ENCODE measurements at regions not wholly inside any gene's neighbourhood (a gene's known extent, or its start where the extent isn't known, plus 50 kb on each side); places are given as distances from the start of the nearest gene placed in this dataset.

DNA sequence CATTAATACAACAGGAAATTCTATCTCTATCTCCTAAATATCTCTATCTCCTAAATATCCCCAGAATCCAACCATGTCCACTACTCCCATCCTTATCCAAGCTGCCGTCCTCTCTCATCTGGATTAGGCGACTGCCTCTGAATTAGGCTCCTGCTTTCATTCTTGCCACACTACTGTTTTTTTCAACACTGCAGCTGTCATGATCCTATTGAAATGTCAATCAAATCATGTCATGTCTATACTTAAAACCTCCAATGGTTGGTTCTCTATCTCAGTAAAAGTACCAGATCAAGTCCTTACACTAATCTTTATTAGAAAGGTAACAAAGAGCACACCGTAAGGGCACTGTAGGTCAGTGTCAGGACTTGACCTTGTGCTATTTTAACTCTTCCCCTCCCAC, 82.0 kb upstream of the NFIA start:
- Histone ChIP-seq H3K27me3 (ENCODE audit: control insufficient read depth in 1 of 2, insufficient read depth in 2 of 2, low read length in 2 of 2) (no peaks in the 10 kb centered on the region), H3K9me3 (ENCODE audit: low read length) (no peaks in the 10 kb centered on the region), H3K4me3 (ENCODE audit: low read depth in 1 of 2, low read length in 2 of 2) (no peak overlapping the region), H3K9ac (ENCODE audit: low read length) (no peak overlapping the region), H3K36me3 (ENCODE audit: insufficient read depth, low read length) (no peaks in the 10 kb centered on the region), H3K27ac (ENCODE audit: low read depth, low read length) (no peak overlapping the region), H3K4me1 (ENCODE audit: insufficient read depth, low read length) (no peaks in the 10 kb centered on the region)

DNA sequence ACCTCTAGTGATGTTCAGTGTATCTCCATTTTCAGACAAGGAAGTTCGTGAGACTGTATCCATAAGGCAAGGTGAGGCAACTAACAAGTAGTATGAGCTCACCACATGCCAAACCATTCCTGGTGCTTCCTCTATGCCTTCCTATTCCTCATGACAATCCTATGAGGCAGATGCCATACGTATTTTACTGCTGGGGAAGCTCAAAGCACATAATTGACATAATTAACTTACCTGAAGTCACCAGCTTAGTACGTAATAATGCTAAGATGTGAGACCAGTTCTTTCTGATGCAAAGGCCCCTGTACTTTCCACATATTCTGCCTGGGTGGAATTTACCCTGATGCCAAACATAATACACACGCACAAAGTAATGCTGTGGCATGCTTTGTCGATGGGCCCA, 83.6 kb upstream of the NFIA start:
- Histone ChIP-seq H3K9me3 (ENCODE audit: low read length) (no peaks in the 10 kb centered on the region), H3K27ac (ENCODE audit: low read depth, low read length) (no peak overlapping the region), H3K36me3 (ENCODE audit: insufficient read depth, low read length) (no peaks in the 10 kb centered on the region), H3K27me3 (ENCODE audit: control insufficient read depth in 1 of 2, insufficient read depth in 2 of 2, low read length in 2 of 2) (no peaks in the 10 kb centered on the region), H3K4me1 (ENCODE audit: insufficient read depth, low read length) (no peaks in the 10 kb centered on the region), H3K4me3 (ENCODE audit: low read depth in 1 of 2, low read length in 2 of 2) (no peak overlapping the region), H3K9ac (ENCODE audit: low read length) (no peak overlapping the region)

DNA sequence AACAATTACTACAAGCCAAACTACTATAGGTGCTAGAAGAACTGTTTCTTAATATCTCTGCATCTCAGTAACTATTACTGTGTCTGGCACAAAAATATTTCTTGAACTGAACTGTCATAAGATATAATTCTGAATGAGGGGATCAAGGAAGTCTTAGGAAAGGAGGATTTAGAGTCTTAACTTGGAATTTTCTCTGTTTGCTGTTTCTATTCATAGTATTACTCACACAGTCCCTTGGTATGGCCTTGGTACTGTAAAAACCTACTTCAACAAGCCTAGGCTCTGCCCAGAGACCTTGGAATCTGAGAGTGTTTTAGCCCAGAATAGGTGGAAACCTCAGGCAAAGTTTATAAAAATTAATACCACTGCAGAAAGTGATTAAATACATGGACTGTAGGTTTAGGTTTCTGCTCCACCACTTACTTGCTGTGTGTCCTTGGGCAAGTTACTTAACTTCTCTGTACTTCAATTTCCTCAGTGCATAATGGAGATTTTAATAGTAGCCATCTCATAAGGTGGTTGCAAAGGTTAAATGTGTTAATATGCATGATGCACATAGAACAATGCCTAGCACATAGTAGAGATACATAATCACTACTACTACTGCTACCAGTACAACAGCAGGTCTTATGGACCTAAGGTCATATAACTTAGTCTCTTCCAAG, 87.4 kb upstream of the NFIA start:
- Histone ChIP-seq H3K4me1 (ENCODE audit: insufficient read depth, low read length) (peaks cover 9% of the 10 kb centered on the region), H3K9ac (ENCODE audit: low read length) (no peak overlapping the region), H3K27me3 (ENCODE audit: control insufficient read depth in 1 of 2, insufficient read depth in 2 of 2, low read length in 2 of 2) (no peaks in the 10 kb centered on the region), H3K36me3 (ENCODE audit: insufficient read depth, low read length) (no peaks in the 10 kb centered on the region), H3K4me3 (ENCODE audit: low read depth in 1 of 2, low read length in 2 of 2) (no peak overlapping the region), H3K9me3 (ENCODE audit: low read length) (no peaks in the 10 kb centered on the region), H3K27ac (ENCODE audit: low read depth, low read length) (no peak overlapping the region)

DNA sequence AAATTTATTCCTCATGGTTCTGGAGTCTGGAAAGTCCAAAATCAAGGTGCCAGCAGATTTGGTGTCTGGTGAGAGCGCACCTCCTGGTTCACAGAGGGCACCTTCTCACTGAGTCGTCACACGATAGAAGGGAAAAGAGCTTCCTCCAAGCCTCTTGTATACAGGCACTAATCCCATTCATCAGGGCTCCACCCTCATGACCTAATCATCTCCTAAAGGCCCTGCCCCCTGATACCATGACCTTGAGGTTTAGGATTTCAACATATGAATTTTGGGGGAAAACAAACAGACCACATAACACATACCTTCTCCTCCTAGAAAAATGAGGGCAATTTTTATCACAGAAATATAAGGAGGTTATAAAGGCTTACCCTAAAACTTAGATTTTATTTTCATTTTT, 88.0 kb upstream of the NFIA start:
- Histone ChIP-seq H3K27ac (ENCODE audit: low read depth, low read length) (no peak overlapping the region), H3K4me1 (ENCODE audit: insufficient read depth, low read length) (peaks cover 15% of the 10 kb centered on the region), H3K36me3 (ENCODE audit: insufficient read depth, low read length) (no peaks in the 10 kb centered on the region), H3K9me3 (ENCODE audit: low read length) (no peaks in the 10 kb centered on the region), H3K27me3 (ENCODE audit: control insufficient read depth in 1 of 2, insufficient read depth in 2 of 2, low read length in 2 of 2) (no peaks in the 10 kb centered on the region), H3K9ac (ENCODE audit: low read length) (no peak overlapping the region), H3K4me3 (ENCODE audit: low read depth in 1 of 2, low read length in 2 of 2) (no peak overlapping the region)

DNA sequence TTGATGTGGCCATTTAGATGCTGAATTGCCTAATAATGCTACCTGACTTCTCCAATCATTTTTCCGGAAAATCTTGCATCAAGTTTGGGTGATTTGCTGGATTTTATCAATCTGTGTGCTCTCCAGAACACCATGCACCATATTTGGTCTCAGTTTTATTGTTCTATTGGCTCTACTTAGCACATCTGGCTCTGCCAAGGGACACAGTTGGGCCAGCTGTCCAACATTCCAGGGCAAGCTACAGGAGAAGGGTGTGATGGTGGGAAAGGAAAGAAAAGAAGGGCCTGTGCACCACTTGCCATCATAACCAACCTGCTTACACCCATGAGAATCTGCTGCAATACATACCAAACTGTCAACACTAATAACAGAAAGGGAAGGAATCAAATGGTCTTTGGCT, 90.2 kb upstream of the NFIA start:
- no peak overlapping the region for H3K9ac ChIP-seq (ENCODE audit: low read length)
- H3K36me3 ChIP-seq (ENCODE audit: insufficient read depth, low read length) = no peaks in the 10 kb centered on the region
- H3K27ac ChIP-seq (ENCODE audit: low read depth, low read length) = no peak overlapping the region
- no peaks in the 10 kb centered on the region for H3K27me3 ChIP-seq (ENCODE audit: control insufficient read depth in 1 of 2, insufficient read depth in 2 of 2, low read length in 2 of 2)
- no peak overlapping the region for H3K4me3 ChIP-seq (ENCODE audit: low read depth in 1 of 2, low read length in 2 of 2)
- H3K9me3 ChIP-seq (ENCODE audit: low read length) = no peaks in the 10 kb centered on the region
- peaks cover 21% of the 10 kb centered on the region for H3K4me1 ChIP-seq (ENCODE audit: insufficient read depth, low read length)

DNA sequence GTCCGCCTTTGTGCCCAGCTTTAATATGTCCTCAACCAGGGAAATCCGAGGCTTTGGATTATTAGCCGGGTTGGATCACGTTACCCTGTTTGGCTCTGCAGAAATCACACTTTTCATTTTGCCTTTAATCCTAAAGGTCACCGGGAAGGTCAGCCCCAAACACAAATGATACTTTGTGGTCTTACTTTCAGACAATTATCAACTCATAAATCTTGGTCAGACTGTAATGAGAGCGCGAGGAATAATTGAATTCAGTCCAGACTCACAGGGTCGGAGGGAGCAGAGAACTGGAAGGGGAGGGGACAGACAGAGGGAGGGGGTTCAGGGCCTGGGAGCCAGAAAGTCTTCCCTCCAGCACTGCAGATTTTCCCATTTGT, 91.7 kb upstream of the NFIA start:
- Histone ChIP-seq H3K27me3 (ENCODE audit: control insufficient read depth in 1 of 2, insufficient read depth in 2 of 2, low read length in 2 of 2) (no peaks in the 10 kb centered on the region), H3K36me3 (ENCODE audit: insufficient read depth, low read length) (no peaks in the 10 kb centered on the region), H3K4me1 (ENCODE audit: insufficient read depth, low read length) (peaks cover 21% of the 10 kb centered on the region), H3K9ac (ENCODE audit: low read length) (no peak overlapping the region), H3K27ac (ENCODE audit: low read depth, low read length) (no peak overlapping the region), H3K4me3 (ENCODE audit: low read depth in 1 of 2, low read length in 2 of 2) (no peak overlapping the region), H3K9me3 (ENCODE audit: low read length) (no peaks in the 10 kb centered on the region)

DNA sequence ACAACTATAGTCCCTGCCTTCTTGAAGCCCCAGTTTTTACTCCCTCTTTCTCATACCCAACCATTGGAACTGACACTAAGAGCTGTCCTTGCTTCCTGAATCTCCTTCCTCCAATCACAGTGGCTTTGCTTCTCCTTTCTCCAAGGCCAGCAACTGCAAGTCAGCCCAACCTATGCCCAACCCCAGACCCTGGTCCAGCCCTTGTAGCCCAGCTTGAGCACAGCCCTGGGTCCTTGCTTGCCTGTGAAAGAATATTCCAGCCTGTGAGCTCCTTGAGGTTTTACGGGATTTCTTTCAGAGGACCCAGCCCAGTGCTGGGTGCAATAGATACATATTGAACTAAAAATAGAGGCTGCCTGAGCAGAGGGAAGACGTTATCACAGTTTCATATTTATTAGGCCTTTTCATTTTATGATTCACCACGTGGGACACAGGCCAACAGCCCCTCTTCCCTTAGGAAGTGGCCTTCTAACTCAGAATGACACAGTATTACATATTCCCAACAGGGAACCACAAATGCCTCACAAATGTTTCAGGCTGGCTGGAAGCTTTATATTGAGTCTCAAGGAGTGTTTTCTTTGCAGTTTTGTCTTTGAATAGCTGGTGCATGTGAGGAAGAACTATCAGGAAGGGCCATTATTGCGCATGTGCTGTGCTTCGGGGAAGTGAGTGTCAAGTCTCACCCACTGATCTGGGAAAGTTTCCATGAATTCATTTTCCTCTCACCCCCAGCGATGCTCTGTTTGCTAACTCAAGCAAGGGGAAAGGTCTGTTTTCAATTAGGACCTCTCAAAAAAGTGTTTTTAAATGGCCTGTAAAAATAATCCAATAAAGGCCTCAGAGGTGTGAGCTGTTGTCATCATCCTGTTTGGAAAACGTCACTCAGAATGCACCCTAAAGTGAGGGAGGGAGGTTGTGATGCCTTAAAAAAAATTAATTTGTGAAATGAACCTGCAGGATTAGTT, 92.3 kb upstream of the NFIA start:
- H3K9me3 ChIP-seq (ENCODE audit: low read length) = no peaks in the 10 kb centered on the region
- no peaks in the 10 kb centered on the region for H3K27me3 ChIP-seq (ENCODE audit: control insufficient read depth in 1 of 2, insufficient read depth in 2 of 2, low read length in 2 of 2)
- H3K27ac ChIP-seq (ENCODE audit: low read depth, low read length) = no peak overlapping the region
- no peak overlapping the region for H3K4me3 ChIP-seq (ENCODE audit: low read depth in 1 of 2, low read length in 2 of 2)
- H3K4me1 ChIP-seq (ENCODE audit: insufficient read depth, low read length) = peaks cover 24% of the 10 kb centered on the region
- H3K36me3 ChIP-seq (ENCODE audit: insufficient read depth, low read length) = no peaks in the 10 kb centered on the region
- H3K9ac ChIP-seq (ENCODE audit: low read length) = no peak overlapping the region

DNA sequence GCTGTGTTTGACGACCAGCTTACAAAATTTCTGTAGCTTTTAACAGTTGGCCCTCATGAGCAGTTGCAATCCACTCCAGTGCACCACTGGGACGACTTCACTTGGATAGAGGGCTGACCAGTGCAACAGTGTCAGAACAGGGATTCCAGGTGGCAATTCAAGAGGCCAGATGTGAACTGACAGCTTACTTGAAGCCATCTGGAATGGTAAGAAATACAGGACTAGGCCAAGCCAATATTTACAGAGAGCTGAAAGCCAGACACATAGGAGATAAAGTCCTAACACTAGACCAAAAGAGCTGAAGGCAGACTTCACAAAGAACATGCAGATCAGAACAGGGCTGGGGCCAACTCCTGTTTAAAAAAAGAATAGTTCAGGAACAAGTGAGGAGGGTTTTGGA, 93.5 kb upstream of the NFIA start:
- H3K27me3 ChIP-seq (ENCODE audit: control insufficient read depth in 1 of 2, insufficient read depth in 2 of 2, low read length in 2 of 2) = no peaks in the 10 kb centered on the region
- H3K4me3 ChIP-seq (ENCODE audit: low read depth in 1 of 2, low read length in 2 of 2) = no peak overlapping the region
- H3K4me1 ChIP-seq (ENCODE audit: insufficient read depth, low read length) = peaks cover 29% of the 10 kb centered on the region
- H3K36me3 ChIP-seq (ENCODE audit: insufficient read depth, low read length) = no peaks in the 10 kb centered on the region
- H3K9me3 ChIP-seq (ENCODE audit: low read length) = no peaks in the 10 kb centered on the region
- H3K9ac ChIP-seq (ENCODE audit: low read length) = no peak overlapping the region
- no peak overlapping the region for H3K27ac ChIP-seq (ENCODE audit: low read depth, low read length)

DNA sequence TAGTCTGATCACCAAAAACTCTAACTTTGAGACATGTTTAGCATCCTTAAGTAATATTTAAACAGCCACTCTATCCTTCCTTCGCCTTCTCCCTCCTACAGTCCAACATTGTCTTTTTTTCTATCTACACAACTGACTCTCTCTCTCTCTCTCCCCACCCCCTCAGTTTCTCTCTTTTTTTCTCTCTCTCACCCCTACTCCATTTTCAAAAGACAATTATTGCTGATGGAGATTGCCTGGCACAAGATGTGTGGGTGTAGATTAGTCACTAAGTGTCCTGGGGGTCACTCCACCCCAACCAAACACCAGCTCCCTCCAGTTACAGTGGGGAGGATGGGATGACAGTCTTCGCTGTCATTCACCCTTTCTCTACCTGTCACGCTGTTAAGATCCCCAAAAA, 94.5 kb upstream of the NFIA start:
- peaks cover 29% of the 10 kb centered on the region for H3K4me1 ChIP-seq (ENCODE audit: insufficient read depth, low read length)
- H3K27me3 ChIP-seq (ENCODE audit: control insufficient read depth in 1 of 2, insufficient read depth in 2 of 2, low read length in 2 of 2) = no peaks in the 10 kb centered on the region
- no peak overlapping the region for H3K27ac ChIP-seq (ENCODE audit: low read depth, low read length)
- no peaks in the 10 kb centered on the region for H3K36me3 ChIP-seq (ENCODE audit: insufficient read depth, low read length)
- no peak overlapping the region for H3K9ac ChIP-seq (ENCODE audit: low read length)
- no peak overlapping the region for H3K4me3 ChIP-seq (ENCODE audit: low read depth in 1 of 2, low read length in 2 of 2)
- no peaks in the 10 kb centered on the region for H3K9me3 ChIP-seq (ENCODE audit: low read length)

DNA sequence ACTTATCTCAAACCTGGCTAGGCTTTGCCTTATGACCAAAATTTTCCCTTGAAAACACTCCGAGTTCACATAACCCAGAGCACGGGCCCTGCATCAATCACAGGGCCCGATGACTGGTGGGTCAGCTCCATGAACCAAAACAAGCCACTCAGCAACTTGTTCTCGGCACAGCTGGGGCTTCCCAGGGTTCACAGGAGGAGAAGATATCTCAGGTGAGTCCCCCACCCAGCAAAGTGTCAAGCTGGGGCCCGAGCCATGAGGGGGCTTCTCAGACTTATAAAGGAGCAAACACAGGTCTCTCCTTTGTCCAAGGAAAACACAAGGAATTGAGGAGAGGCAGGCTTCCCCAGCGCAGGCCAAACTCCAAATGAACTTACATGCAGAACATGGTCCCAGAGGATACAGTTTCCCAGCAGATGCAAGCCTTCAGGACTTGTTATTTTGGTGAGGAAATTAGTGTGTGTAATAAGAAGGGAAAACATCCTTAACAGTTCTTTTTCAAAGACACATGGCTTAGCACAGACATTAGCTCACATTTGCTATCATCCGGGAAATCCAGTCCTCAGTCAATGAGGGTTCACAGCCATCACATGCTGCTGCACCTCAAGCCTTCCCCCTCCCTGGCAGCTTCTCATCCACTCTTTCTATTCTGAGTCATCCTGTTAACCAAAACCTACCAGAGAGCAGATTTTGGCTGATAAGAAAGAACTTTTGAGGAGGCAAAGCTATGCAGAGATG, 98.1 kb upstream of the NFIA start:
- Histone ChIP-seq H3K4me3 (ENCODE audit: low read depth in 1 of 2, low read length in 2 of 2) (no peak overlapping the region), H3K36me3 (ENCODE audit: insufficient read depth, low read length) (no peaks in the 10 kb centered on the region), H3K4me1 (ENCODE audit: insufficient read depth, low read length) (peaks cover 18% of the 10 kb centered on the region), H3K9me3 (ENCODE audit: low read length) (no peaks in the 10 kb centered on the region), H3K27ac (ENCODE audit: low read depth, low read length) (no peak overlapping the region), H3K9ac (ENCODE audit: low read length) (no peak overlapping the region), H3K27me3 (ENCODE audit: control insufficient read depth in 1 of 2, insufficient read depth in 2 of 2, low read length in 2 of 2) (no peaks in the 10 kb centered on the region)

DNA sequence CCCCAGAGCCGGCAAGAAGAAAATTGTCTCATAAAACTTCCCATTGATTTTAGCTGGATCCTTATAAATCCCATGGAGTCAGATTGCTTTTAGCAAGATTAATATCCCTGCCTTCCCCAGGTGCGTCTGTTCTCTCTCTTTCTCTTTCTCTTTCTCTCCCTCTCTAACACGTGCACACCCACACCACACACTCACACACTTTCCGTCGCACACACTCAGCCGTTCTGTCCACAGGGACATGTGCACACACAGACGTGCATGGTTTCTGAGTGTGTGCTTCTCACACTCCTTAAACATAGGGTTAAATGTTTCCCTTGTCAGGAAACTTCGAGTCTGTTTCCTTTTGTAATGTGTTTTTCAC, 98.7 kb upstream of the NFIA start:
- H3K9me3 ChIP-seq (ENCODE audit: low read length) = no peaks in the 10 kb centered on the region
- H3K36me3 ChIP-seq (ENCODE audit: insufficient read depth, low read length) = no peaks in the 10 kb centered on the region
- no peak overlapping the region for H3K4me3 ChIP-seq (ENCODE audit: low read depth in 1 of 2, low read length in 2 of 2)
- no peak overlapping the region for H3K27ac ChIP-seq (ENCODE audit: low read depth, low read length)
- H3K4me1 ChIP-seq (ENCODE audit: insufficient read depth, low read length) = peaks cover 13% of the 10 kb centered on the region
- H3K27me3 ChIP-seq (ENCODE audit: control insufficient read depth in 1 of 2, insufficient read depth in 2 of 2, low read length in 2 of 2) = no peaks in the 10 kb centered on the region
- H3K9ac ChIP-seq (ENCODE audit: low read length) = no peak overlapping the region
